GM12878 (cell line): ENCODE measurements at regions not wholly inside any gene's neighbourhood (a gene's known extent, or its start where the extent isn't known, plus 50 kb on each side); places are given as distances from the start of the nearest gene placed in this dataset.

Source experiments
- ATAC-seq: fragments of 200-7000 bp; cut with Tn5 transposase; 3 replicates; pipeline ENCODE4 v1.9.1; 2020; ENCODE audit warnings: mild to moderate bottlenecking, moderate library complexity
- BruUV-seq: library from RNA; stranded (reverse); fragments of 400-500 nt; replicated peaks from 2 replicates; lab custom pipeline; 2021; lab: Mats Ljungman, UMichigan
- CTCF ChIA-PET: fragments of 300-600 bp; sonication (Branson Sonifier 250); formaldehyde crosslinking; extraction: SDS; loops from one replicate; lab custom pipeline; 2021; ENCODE audit warnings: inconsistent platforms; lab: Yijun Ruan, JAX
- POLR2A ChIA-PET: fragments of 350-600 bp; formaldehyde crosslinking; extraction: SDS; loops from one replicate; lab custom pipeline; 2021; ENCODE audit warnings: inconsistent platforms; lab: Charles Lee
- RAD21 ChIA-PET: fragments of 300-600 bp; sonication (Branson Sonifier 250); formaldehyde crosslinking; loops from one replicate; lab custom pipeline; 2023; ENCODE audit warnings: antibody characterized with exemption; ENCODE audit not compliant: unreplicated experiment; lab: Charles Lee
- SMC1A ChIA-PET: fragments of 300-600 bp; sonication (Branson Sonifier 250); formaldehyde crosslinking; loops from one replicate; lab custom pipeline; 2023; ENCODE audit not compliant: unreplicated experiment, uncharacterized antibody; lab: Charles Lee
- DNase-seq: peaks from one replicate; pipeline ENCODE4 v3.0.0-alpha.2; 2011; ENCODE audit warnings: low read depth, low spot score
- FAIRE-seq: peaks from 3 replicates; lab custom pipeline; 2011; peaks lifted over from hg19 to GRCh38; lab: Jason Lieb, UNC
- H2AFZ ChIP-seq: 2 replicates; pipeline ENCODE4 v1.6.0; 2011; ENCODE audit warnings: low read depth, low read length, control low read depth; ENCODE audit not compliant: control insufficient read depth
- H3K27ac ChIP-seq: 2 replicates; pipeline ENCODE4 v1.5.1; 2011; ENCODE audit warnings: control low read depth; ENCODE audit not compliant: control insufficient read depth, insufficient read depth
- H3K27me3 ChIP-seq, 2 experiments: replicated peaks in 1 of 2; 2 replicates each; pipeline versions ENCODE4 v1.6.0 to v1.6.1; 2011; ENCODE audit warnings: low read length in 1 of 2; ENCODE audit not compliant: control insufficient read depth in 2 of 2, insufficient read depth in 2 of 2
- H3K36me3 ChIP-seq, 2 experiments: 2 replicates each; pipeline ENCODE4 v1.5.1; 2011; ENCODE audit warnings: low read length in 1 of 2; ENCODE audit not compliant: control insufficient read depth in 2 of 2, insufficient read depth in 2 of 2
- H3K4me1 ChIP-seq: 2 replicates; pipeline ENCODE4 v1.6.1; 2011; ENCODE audit warnings: mild to moderate bottlenecking, low read length, moderate library complexity, mixed read lengths; ENCODE audit not compliant: control insufficient read depth, insufficient read depth
- H3K4me2 ChIP-seq: 2 replicates; pipeline ENCODE4 v1.6.0; 2011; ENCODE audit warnings: control low read depth; ENCODE audit not compliant: control insufficient read depth, insufficient read depth
- H3K4me3 ChIP-seq: fragments of 200-600 bp; sonication (generic); 2 replicates; pipeline ENCODE4 v1.5.1; 2016
- H3K79me2 ChIP-seq: 2 replicates; pipeline ENCODE4 v1.6.0; 2011; ENCODE audit warnings: low read length; ENCODE audit not compliant: control insufficient read depth, insufficient read depth
- H3K9ac ChIP-seq: 2 replicates; pipeline ENCODE4 v1.8.0; 2011; ENCODE audit warnings: low read length, control low read depth, mixed read lengths; ENCODE audit not compliant: control insufficient read depth, insufficient read depth
- H3K9me3 ChIP-seq: replicated peaks from 3 replicates; pipeline ENCODE4 v1.5.1; 2011; ENCODE audit warnings: mild to moderate bottlenecking, low read length; ENCODE audit not compliant: control insufficient read depth, insufficient read depth
- H4K20me1 ChIP-seq: 2 replicates; pipeline ENCODE4 v1.6.0; 2011; ENCODE audit not compliant: control insufficient read depth, insufficient read depth
- ESRRA ChIP-seq: IDR thresholded peaks from 2 replicates; pipeline ENCODE4 v1.6.1; 2012; ENCODE audit warnings: mild to moderate bottlenecking, low read length, improper control_type of control experiment
- KAT2A ChIP-seq: conservative IDR thresholded peaks from 2 replicates; pipeline ENCODE4 v1.6.1; 2011; ENCODE audit warnings: low read depth, low read length; ENCODE audit not compliant: control insufficient read depth
- NFXL1 ChIP-seq: fragments of 450-650 bp; IDR thresholded peaks from 2 replicates; pipeline ENCODE4 v1.6.1; 2017; ENCODE audit warnings: antibody characterized with exemption, mild to moderate bottlenecking, borderline replicate concordance
- RAD21 ChIP-seq: IDR thresholded peaks from 2 replicates; pipeline ENCODE4 v1.6.1; 2011; ENCODE audit warnings: mild to moderate bottlenecking, low read depth, low read length, moderate library complexity; ENCODE audit not compliant: insufficient read depth
- RELA ChIP-seq: fragments of 450-650 bp; IDR thresholded peaks from 2 replicates; pipeline ENCODE4 v1.8.0; 2014; ENCODE audit warnings: borderline replicate concordance; ENCODE audit not compliant: partially characterized antibody
- TCF12 ChIP-seq: IDR thresholded peaks from 2 replicates; pipeline ENCODE4 v1.6.1; 2011; ENCODE audit warnings: low read depth, mild to moderate bottlenecking, low read length
- WRNIP1 ChIP-seq: IDR thresholded peaks from 2 replicates; pipeline ENCODE4 v1.6.1; 2011; ENCODE audit warnings: low read depth, low read length, improper control_type of control experiment, borderline replicate concordance
- YBX1 ChIP-seq: fragments of 450-650 bp; IDR thresholded peaks from 2 replicates; pipeline ENCODE4 v1.6.1; 2016; ENCODE audit warnings: antibody characterized with exemption
- WGBS: methylation state at CpG from one replicate; pipeline ENCODE4 v1.1.6; 2016; ENCODE audit warnings: low lambda C conversion rate; ENCODE audit not compliant: insufficient replicate concordance, insufficient coverage; ENCODE audit errors: missing lambda C conversion rate; 5-methylcytosine and 5-hydroxymethylcytosine counted together
- in situ Hi-C: fragments of 300-500 bp; cut with MboI; formaldehyde crosslinking; loops from 9 replicates; pipeline ENCODE4 v1.14.3; 2018; ENCODE audit warnings: mixed read lengths
- intact Hi-C: fragments of 100-400 bp; cut with micrococcal nuclease; formaldehyde crosslinking; loops from one replicate; pipeline ENCODE4 v1.14.2; 2022; ENCODE audit not compliant: unreplicated experiment
- TF ChIP-seq, protein P1 (sequence below): fragments of 450-650 bp; IDR thresholded peaks from 2 replicates; pipeline ENCODE4 v1.6.1; 2017; ENCODE audit warnings: antibody characterized with exemption, mild to moderate bottlenecking, moderate library complexity
- TF ChIP-seq, protein P2 (sequence below): IDR thresholded peaks from 2 replicates; pipeline ENCODE4 v1.6.1; 2012; ENCODE audit warnings: mild to moderate bottlenecking, low read depth, low read length
- TF ChIP-seq, protein P3 (sequence below): fragments of 450-650 bp; IDR thresholded peaks from 2 replicates; pipeline ENCODE4 v1.6.1; 2016; ENCODE audit warnings: mild to moderate bottlenecking
- TF ChIP-seq, protein P4 (sequence below): IDR thresholded peaks from 2 replicates; pipeline ENCODE4 v1.6.1; 2011; ENCODE audit warnings: borderline replicate concordance, low read depth, mild to moderate bottlenecking, moderate library complexity, mixed read lengths, low read length; ENCODE audit not compliant: insufficient read depth; ENCODE audit errors: extremely low read length

DNA sequence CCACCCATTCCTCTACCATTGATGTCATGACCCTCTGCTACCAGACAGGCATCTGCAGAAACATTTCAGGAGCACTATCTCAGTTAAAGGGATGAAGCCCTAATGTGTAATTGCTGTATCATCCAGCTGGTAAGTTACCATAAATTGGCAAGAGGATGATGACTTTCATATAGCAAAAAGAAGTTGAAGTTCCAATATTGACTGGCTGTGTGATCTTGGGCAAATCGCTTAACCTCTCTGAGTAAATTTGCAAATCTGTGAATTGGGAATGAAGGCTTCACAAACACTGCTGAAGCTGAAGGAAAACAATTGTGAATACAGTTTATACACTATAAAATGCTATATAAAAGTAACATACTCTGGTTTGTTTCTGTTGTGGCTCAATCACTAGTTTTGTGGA lies 89.5 kb upstream of the PHACTR1 start:
- FAIRE-seq: no peak
- H3K9ac ChIP-seq: no peak overlapping the region
- ChIA-PET SMC1A (interaction anchor here (1.3 to 2.0 kb wide), 4 partner anchors 10 to 347 kb away, joined by 4 to 14 read pairs (median 4); no protein-coding TSS in a partner anchor), CTCF (interaction anchor here (1.2 to 1.7 kb wide), 4 partner anchors 10 to 265 kb away, joined by 3 to 6 read pairs (median 4); no protein-coding TSS in a partner anchor), POLR2A (interaction anchor here (0.9 kb wide), 1 partner anchor 341 kb away, joined by 3 read pairs; no protein-coding TSS in a partner anchor), RAD21 (interaction anchor here (1.1 kb wide), 1 partner anchor 18 kb away, joined by 3 read pairs; no protein-coding TSS in a partner anchor)
- H3K4me1 ChIP-seq: no peaks in the 10 kb centered on the region
- intact Hi-C loops: no loop called here
- H3K4me3 ChIP-seq: no peak overlapping the region
- H3K79me2 ChIP-seq: no peaks in the 10 kb centered on the region
- no peaks in the 10 kb centered on the region for H3K9me3 ChIP-seq
- no peaks in the 10 kb centered on the region for H3K27me3 ChIP-seq
- H3K36me3 ChIP-seq: no peaks in the 10 kb centered on the region
- BruUV-seq: no TSS peak
- in situ Hi-C loops: no loop called here
- H2AFZ ChIP-seq: no peak overlapping the region
- ATAC-seq: no peak
- H3K27ac ChIP-seq: no peak overlapping the region
- no peak for DNase-seq
- no peak overlapping the region for H3K4me2 ChIP-seq
- 52% methylated on average over 1 of the region's 1 CpG for WGBS
- no peak for TF ChIP-seq NFXL1
- TF ChIP-seq, protein P1, sequence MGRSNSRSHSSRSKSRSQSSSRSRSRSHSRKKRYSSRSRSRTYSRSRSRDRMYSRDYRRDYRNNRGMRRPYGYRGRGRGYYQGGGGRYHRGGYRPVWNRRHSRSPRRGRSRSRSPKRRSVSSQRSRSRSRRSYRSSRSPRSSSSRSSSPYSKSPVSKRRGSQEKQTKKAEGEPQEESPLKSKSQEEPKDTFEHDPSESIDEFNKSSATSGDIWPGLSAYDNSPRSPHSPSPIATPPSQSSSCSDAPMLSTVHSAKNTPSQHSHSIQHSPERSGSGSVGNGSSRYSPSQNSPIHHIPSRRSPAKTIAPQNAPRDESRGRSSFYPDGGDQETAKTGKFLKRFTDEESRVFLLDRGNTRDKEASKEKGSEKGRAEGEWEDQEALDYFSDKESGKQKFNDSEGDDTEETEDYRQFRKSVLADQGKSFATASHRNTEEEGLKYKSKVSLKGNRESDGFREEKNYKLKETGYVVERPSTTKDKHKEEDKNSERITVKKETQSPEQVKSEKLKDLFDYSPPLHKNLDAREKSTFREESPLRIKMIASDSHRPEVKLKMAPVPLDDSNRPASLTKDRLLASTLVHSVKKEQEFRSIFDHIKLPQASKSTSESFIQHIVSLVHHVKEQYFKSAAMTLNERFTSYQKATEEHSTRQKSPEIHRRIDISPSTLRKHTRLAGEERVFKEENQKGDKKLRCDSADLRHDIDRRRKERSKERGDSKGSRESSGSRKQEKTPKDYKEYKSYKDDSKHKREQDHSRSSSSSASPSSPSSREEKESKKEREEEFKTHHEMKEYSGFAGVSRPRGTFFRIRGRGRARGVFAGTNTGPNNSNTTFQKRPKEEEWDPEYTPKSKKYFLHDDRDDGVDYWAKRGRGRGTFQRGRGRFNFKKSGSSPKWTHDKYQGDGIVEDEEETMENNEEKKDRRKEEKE: no peak
- no peak for TF ChIP-seq RAD21
- TF ChIP-seq, protein P2, sequence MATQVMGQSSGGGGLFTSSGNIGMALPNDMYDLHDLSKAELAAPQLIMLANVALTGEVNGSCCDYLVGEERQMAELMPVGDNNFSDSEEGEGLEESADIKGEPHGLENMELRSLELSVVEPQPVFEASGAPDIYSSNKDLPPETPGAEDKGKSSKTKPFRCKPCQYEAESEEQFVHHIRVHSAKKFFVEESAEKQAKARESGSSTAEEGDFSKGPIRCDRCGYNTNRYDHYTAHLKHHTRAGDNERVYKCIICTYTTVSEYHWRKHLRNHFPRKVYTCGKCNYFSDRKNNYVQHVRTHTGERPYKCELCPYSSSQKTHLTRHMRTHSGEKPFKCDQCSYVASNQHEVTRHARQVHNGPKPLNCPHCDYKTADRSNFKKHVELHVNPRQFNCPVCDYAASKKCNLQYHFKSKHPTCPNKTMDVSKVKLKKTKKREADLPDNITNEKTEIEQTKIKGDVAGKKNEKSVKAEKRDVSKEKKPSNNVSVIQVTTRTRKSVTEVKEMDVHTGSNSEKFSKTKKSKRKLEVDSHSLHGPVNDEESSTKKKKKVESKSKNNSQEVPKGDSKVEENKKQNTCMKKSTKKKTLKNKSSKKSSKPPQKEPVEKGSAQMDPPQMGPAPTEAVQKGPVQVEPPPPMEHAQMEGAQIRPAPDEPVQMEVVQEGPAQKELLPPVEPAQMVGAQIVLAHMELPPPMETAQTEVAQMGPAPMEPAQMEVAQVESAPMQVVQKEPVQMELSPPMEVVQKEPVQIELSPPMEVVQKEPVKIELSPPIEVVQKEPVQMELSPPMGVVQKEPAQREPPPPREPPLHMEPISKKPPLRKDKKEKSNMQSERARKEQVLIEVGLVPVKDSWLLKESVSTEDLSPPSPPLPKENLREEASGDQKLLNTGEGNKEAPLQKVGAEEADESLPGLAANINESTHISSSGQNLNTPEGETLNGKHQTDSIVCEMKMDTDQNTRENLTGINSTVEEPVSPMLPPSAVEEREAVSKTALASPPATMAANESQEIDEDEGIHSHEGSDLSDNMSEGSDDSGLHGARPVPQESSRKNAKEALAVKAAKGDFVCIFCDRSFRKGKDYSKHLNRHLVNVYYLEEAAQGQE: no peak
- no peak for TF ChIP-seq ESRRA
- no peak for TF ChIP-seq YBX1
- no peak for TF ChIP-seq WRNIP1
- TF ChIP-seq KAT2A: no peak
- TF ChIP-seq, protein P3, sequence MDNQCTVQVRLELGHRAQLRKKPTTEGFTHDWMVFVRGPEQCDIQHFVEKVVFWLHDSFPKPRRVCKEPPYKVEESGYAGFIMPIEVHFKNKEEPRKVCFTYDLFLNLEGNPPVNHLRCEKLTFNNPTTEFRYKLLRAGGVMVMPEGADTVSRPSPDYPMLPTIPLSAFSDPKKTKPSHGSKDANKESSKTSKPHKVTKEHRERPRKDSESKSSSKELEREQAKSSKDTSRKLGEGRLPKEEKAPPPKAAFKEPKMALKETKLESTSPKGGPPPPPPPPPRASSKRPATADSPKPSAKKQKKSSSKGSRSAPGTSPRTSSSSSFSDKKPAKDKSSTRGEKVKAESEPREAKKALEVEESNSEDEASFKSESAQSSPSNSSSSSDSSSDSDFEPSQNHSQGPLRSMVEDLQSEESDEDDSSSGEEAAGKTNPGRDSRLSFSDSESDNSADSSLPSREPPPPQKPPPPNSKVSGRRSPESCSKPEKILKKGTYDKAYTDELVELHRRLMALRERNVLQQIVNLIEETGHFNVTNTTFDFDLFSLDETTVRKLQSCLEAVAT: no peak
- TF ChIP-seq RELA: no peak
- TF ChIP-seq, protein P4, sequence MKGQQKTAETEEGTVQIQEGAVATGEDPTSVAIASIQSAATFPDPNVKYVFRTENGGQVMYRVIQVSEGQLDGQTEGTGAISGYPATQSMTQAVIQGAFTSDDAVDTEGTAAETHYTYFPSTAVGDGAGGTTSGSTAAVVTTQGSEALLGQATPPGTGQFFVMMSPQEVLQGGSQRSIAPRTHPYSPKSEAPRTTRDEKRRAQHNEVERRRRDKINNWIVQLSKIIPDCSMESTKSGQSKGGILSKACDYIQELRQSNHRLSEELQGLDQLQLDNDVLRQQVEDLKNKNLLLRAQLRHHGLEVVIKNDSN: no peak
- no peak for TF ChIP-seq TCF12
- no peaks in the 10 kb centered on the region for H4K20me1 ChIP-seq
